ENCODE measurements at regions not wholly inside any gene's neighbourhood (a gene's known extent, or its start where the extent isn't known, plus 50 kb on each side); places are given as distances from the start of the nearest gene placed in this dataset.

GRCh38 chr10:6847561-6847960 is 267.5 kb upstream of the PRKCQ start:
- ATAC-seq (no peak), DNase-seq (ENCODE audit: low spot score) (no peak)
- H3K4me1 Mint-ChIP-seq = no peaks in the 10 kb centered on the region
- H3K4me3 Mint-ChIP-seq = no peak overlapping the region
- no peak for TF ChIP-seq ZBTB21 (CRISPR knock-in tag; IDR thresholded peaks at IDR 0.05; ENCODE audit: borderline replicate concordance)
- no peak for TF ChIP-seq GABPB1 (CRISPR knock-in tag; IDR thresholded peaks at IDR 0.05)
- no peak for TF ChIP-seq TCF7 (CRISPR knock-in tag; IDR thresholded peaks at IDR 0.05; ENCODE audit: low read depth)
- TF ChIP-seq NR2C2 (CRISPR knock-in tag; IDR thresholded peaks at IDR 0.05) = no peak
- TF ChIP-seq NFE2L1 (CRISPR knock-in tag; IDR thresholded peaks at IDR 0.05) = no peak
- no peak for TF ChIP-seq TP53 (CRISPR knock-in tag; IDR thresholded peaks at IDR 0.05)
- TF ChIP-seq ERG (CRISPR knock-in tag; IDR thresholded peaks at IDR 0.05) = no peak
- TF ChIP-seq ELF4 (CRISPR knock-in tag; IDR thresholded peaks at IDR 0.05; ENCODE audit: low read depth) = no peak
- TF ChIP-seq ZNF671 (CRISPR knock-in tag; IDR thresholded peaks at IDR 0.05) = no peak
- no peak for TF ChIP-seq ZNF423 (CRISPR knock-in tag; IDR thresholded peaks at IDR 0.05)
- no peak for TF ChIP-seq MYBL2 (CRISPR knock-in tag; IDR thresholded peaks at IDR 0.05)
- TF ChIP-seq ZNF219 (CRISPR knock-in tag; IDR thresholded peaks at IDR 0.05; ENCODE audit: borderline replicate concordance) = no peak
- no peak for TF ChIP-seq ZNF512 (CRISPR knock-in tag; IDR thresholded peaks at IDR 0.05; ENCODE audit: borderline replicate concordance)
- TF ChIP-seq RORB (CRISPR knock-in tag; IDR thresholded peaks at IDR 0.05) = no peak
- no peak for TF ChIP-seq ZNF232 (CRISPR knock-in tag; IDR thresholded peaks at IDR 0.05)
- no peak for TF ChIP-seq ZMAT4 (CRISPR knock-in tag; IDR thresholded peaks at IDR 0.05)
- TF ChIP-seq EMX1 (CRISPR knock-in tag; IDR thresholded peaks at IDR 0.05) = no peak
- no peak for TF ChIP-seq JUN (CRISPR knock-in tag; IDR thresholded peaks at IDR 0.05)
- TF ChIP-seq GRHL2 (CRISPR knock-in tag; IDR thresholded peaks at IDR 0.05; ENCODE audit: insufficient replicate concordance, severe bottlenecking) = no peak
- TF ChIP-seq CDX4 (CRISPR knock-in tag; IDR thresholded peaks at IDR 0.05; ENCODE audit: borderline replicate concordance) = no peak
- H3K27me3 Mint-ChIP-seq (ENCODE audit: low read depth) = peaks cover 3% of the 10 kb centered on the region; the same call in 1 of the 2 replicates
- peaks cover 29% of the 10 kb centered on the region for H3K9me3 Mint-ChIP-seq
- ChIA-PET CTCF (no interaction called here), POLR2A (interaction anchor here (0.6 to 0.7 kb wide), 2 partner anchors 9 to 1133 kb away, joined by 4 to 6 read pairs; no protein-coding TSS in a partner anchor)
- H3K36me3 Mint-ChIP-seq = peaks cover 28% of the 10 kb centered on the region
- H3K27ac Mint-ChIP-seq = no peak overlapping the region

GRCh38 chr10:6843894-6844650 is 264.0 kb upstream of the PRKCQ start:
- H3K4me1 Mint-ChIP-seq = no peaks in the 10 kb centered on the region
- no peak overlapping the region for H3K4me3 Mint-ChIP-seq
- ChIA-PET POLR2A (no interaction called here), CTCF (no interaction called here)
- peaks cover 63% of the 10 kb centered on the region for H3K36me3 Mint-ChIP-seq
- no peak for ATAC-seq
- peaks cover 55% of the 10 kb centered on the region for H3K9me3 Mint-ChIP-seq
- H3K27me3 Mint-ChIP-seq (ENCODE audit: low read depth) = peaks cover 5% of the 10 kb centered on the region; the same call in 1 of the 2 replicates
- no peak overlapping the region for H3K27ac Mint-ChIP-seq
- no peak for DNase-seq (ENCODE audit: low spot score)
- TF ChIP-seq TEAD4 (CRISPR knock-in tag; IDR thresholded peaks at IDR 0.05) = no peak
- TF ChIP-seq NFYB (CRISPR knock-in tag; conservative IDR thresholded peaks at IDR 0.05; ENCODE audit: low read depth) = no peak
- TF ChIP-seq MXD4 (CRISPR knock-in tag; IDR thresholded peaks at IDR 0.05; ENCODE audit: borderline replicate concordance) = no peak
- TF ChIP-seq FOXJ3 (CRISPR knock-in tag; IDR thresholded peaks at IDR 0.05; ENCODE audit: borderline replicate concordance) = no peak
- no peak for TF ChIP-seq ATF3 (CRISPR knock-in tag; conservative IDR thresholded peaks at IDR 0.05)
- TF ChIP-seq E2F1 (CRISPR knock-in tag; IDR thresholded peaks at IDR 0.05) = no peak
- TF ChIP-seq SMAD3 (CRISPR knock-in tag; IDR thresholded peaks at IDR 0.05; ENCODE audit: borderline replicate concordance) = no peak
- TF ChIP-seq ZNF532 (CRISPR knock-in tag; IDR thresholded peaks at IDR 0.05; ENCODE audit: borderline replicate concordance) = no peak
